HEK293T (cell line): ENCODE measurements at regions not wholly inside any gene's neighbourhood (a gene's known extent, or its start where the extent isn't known, plus 50 kb on each side); places are given as distances from the start of the nearest gene placed in this dataset.

ENCODE experiments used
- ARNT ChIP-seq: fragments of 450-650 bp; IDR thresholded peaks from 2 replicates; pipeline ENCODE4 v1.6.1; 2017; ENCODE audit warnings: mild to moderate bottlenecking
- BHLHE40 ChIP-seq: fragments of 450-650 bp; IDR thresholded peaks from 2 replicates; pipeline ENCODE4 v1.6.1; 2016; ENCODE audit warnings: mild to moderate bottlenecking, moderate library complexity, borderline replicate concordance
- CTBP1 ChIP-seq: fragments of 450-650 bp; IDR thresholded peaks from 2 replicates; pipeline ENCODE4 v1.6.1; 2016; ENCODE audit warnings: borderline replicate concordance
- FOXA1 ChIP-seq: fragments of 450-650 bp; IDR thresholded peaks from 2 replicates; pipeline ENCODE4 v1.6.1; 2016; ENCODE audit warnings: mild to moderate bottlenecking
- FOXK2 ChIP-seq: fragments of 450-650 bp; IDR thresholded peaks from 2 replicates; pipeline ENCODE4 v1.6.1; 2016; ENCODE audit warnings: mild to moderate bottlenecking
- FOXM1 ChIP-seq: fragments of 450-650 bp; IDR thresholded peaks from 2 replicates; pipeline ENCODE4 v1.6.1; 2017; ENCODE audit warnings: mild to moderate bottlenecking, borderline replicate concordance
- LEF1 ChIP-seq: fragments of 450-650 bp; IDR thresholded peaks from 2 replicates; pipeline ENCODE4 v1.6.1; 2017; ENCODE audit warnings: mild to moderate bottlenecking, borderline replicate concordance
- SP1 ChIP-seq: fragments of 450-650 bp; IDR thresholded peaks from 2 replicates; pipeline ENCODE4 v1.6.1; 2017
- SUZ12 ChIP-seq: fragments of 450-650 bp; IDR thresholded peaks from 2 replicates; pipeline ENCODE4 v1.6.1; 2016; ENCODE audit warnings: mild to moderate bottlenecking
- TARDBP ChIP-seq: fragments of 450-650 bp; IDR thresholded peaks from 2 replicates; pipeline ENCODE4 v1.6.1; 2016

DNA sequence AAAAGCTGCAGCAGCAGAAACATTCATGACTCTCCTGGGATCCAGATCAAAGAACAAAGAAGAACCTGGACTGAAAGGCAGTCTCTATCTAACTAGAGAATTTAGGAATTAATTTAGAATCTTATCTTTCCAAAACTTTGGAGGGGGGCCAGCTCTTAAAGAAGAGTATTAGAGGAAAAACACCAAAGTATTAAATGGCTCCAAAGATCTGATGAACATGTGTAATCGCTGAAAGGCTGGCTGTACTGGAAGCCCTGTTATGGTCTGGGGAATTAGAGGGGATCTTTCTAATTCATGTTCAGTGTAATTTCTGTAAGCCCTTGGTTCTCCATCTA lies 316.8 kb downstream of the CWC27 start:
- TF ChIP-seq SP1 (no peak), CTBP1 (no peak), FOXM1 (no peak), LEF1 (no peak), FOXK2 (no peak), TARDBP (no peak), BHLHE40 (no peak), ARNT (no peak), SUZ12 (no peak), FOXA1 (no peak)
